ENCODE measurements at regions not wholly inside any gene's neighbourhood (a gene's known extent, or its start where the extent isn't known, plus 50 kb on each side); places are given as distances from the start of the nearest gene placed in this dataset.

DNA sequence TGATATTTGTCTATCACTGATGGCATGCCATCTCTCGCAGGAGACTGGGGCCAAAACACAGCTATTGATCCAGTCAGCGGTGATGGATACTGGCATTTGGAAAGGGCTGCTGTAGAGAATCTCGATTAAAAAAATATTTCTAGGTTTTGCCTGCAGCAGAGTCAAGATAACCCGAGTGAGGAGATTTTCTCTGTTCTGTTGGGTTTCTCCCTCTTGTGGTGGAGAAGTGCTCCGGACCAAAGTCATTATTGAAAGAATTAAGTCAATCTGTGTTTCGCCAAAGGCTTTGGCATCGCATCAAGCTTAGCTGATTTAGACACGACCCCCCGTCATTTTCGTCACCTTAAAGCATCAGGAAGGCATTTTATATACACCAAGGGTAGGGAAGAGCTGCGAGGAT, 97.1 kb upstream of the IRX2 start:
- no peaks in the 10 kb centered on the region for H3K9me3 ChIP-seq
- H3K27me3 ChIP-seq: no peaks in the 10 kb centered on the region
- no peak overlapping the region for H3K27ac ChIP-seq
- H3K36me3 ChIP-seq: no peaks in the 10 kb centered on the region
- H3K4me1 ChIP-seq: no peaks in the 10 kb centered on the region
- intact Hi-C loops (cut with DNase I; ENCODE audit: low total_unique reads) (no loop called here), in situ Hi-C loops (cut with MboI; ENCODE audit: low pct_ligation_motif_present in 1 of 4, low pct_unique_long_range_greater_than_20kb in 1 of 4, low sequenced_read_pairs in 3 of 4) (no loop called here)
- no peak overlapping the region for H3K4me3 ChIP-seq
- TF ChIP-seq POLR2AphosphoS5 (IDR thresholded peaks at IDR 0.05): no peak
- TF ChIP-seq, protein P1, sequence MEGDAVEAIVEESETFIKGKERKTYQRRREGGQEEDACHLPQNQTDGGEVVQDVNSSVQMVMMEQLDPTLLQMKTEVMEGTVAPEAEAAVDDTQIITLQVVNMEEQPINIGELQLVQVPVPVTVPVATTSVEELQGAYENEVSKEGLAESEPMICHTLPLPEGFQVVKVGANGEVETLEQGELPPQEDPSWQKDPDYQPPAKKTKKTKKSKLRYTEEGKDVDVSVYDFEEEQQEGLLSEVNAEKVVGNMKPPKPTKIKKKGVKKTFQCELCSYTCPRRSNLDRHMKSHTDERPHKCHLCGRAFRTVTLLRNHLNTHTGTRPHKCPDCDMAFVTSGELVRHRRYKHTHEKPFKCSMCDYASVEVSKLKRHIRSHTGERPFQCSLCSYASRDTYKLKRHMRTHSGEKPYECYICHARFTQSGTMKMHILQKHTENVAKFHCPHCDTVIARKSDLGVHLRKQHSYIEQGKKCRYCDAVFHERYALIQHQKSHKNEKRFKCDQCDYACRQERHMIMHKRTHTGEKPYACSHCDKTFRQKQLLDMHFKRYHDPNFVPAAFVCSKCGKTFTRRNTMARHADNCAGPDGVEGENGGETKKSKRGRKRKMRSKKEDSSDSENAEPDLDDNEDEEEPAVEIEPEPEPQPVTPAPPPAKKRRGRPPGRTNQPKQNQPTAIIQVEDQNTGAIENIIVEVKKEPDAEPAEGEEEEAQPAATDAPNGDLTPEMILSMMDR (IDR thresholded peaks at IDR 0.05): no peak
- no peak for TF ChIP-seq EP300 (IDR thresholded peaks at IDR 0.05; ENCODE audit: low read depth)
- TF ChIP-seq POLR2A (IDR thresholded peaks at IDR 0.05): no peak
- DNase-seq: no peak
- 53 to 73% methylated on average over 3 to 11 of the region's 11 CpGs for WGBS, 2 donors (ENCODE audit: low coverage in 1 of 2)

DNA sequence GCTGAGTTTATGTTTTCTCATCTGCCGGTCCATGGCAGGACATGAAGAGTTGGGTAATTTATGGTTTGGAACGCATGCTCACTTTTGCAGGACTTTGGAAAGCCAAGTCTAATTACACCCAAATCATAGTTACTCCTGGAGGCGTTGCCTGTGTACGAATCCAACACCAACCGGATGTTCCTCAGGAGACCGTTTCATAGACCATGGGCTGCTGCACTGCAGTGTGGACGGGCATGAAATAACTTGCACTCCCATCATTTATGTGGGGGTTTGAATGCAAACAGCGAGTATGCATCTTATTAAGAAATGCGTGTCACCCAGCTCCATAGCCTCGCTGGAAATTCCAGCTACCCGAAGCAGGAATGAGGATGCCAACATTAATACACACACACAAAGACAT, 96.1 kb upstream of the IRX2 start:
- H3K36me3 ChIP-seq: no peaks in the 10 kb centered on the region
- no peak for DNase-seq
- no peaks in the 10 kb centered on the region for H3K4me1 ChIP-seq
- H3K4me3 ChIP-seq: no peak overlapping the region
- 78 to 84% methylated on average over 9 to 11 of the region's 11 CpGs for WGBS, 2 donors (ENCODE audit: low coverage in 1 of 2)
- H3K27me3 ChIP-seq: no peaks in the 10 kb centered on the region
- intact Hi-C loops (cut with DNase I; ENCODE audit: low total_unique reads): no loop called here
- no peak overlapping the region for H3K27ac ChIP-seq
- in situ Hi-C loops (cut with MboI; ENCODE audit: low pct_ligation_motif_present in 1 of 4, low pct_unique_long_range_greater_than_20kb in 1 of 4, low sequenced_read_pairs in 3 of 4): no loop called here
- no peak for TF ChIP-seq POLR2AphosphoS5 (IDR thresholded peaks at IDR 0.05)
- no peak for TF ChIP-seq POLR2A (IDR thresholded peaks at IDR 0.05)
- TF ChIP-seq EP300 (IDR thresholded peaks at IDR 0.05; ENCODE audit: low read depth): no peak
- TF ChIP-seq, protein P1 (IDR thresholded peaks at IDR 0.05): no peak
- H3K9me3 ChIP-seq: no peaks in the 10 kb centered on the region

DNA sequence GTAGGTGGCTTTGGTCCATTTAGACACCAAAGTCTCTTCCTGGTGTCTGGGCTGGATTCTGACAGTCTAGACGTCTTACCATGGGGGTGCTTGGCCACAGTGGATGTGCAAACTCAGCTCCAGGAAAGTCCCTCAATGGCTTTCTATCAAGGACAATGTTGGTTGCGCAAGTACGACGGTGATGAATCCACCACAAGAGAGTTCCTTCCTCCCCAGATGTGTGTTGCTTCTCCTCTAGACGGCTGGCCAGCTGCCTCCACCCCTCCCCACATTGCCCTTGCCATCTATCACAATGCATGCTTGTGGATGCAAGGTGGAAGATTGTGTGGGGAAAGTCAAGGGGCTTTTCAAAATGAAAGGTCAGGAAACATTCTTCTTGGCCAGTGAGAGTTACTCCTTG, 89.7 kb upstream of the IRX2 start:
- 60 to 68% methylated on average over 3 to 5 of the region's 5 CpGs for WGBS, 2 donors (ENCODE audit: low coverage in 1 of 2)
- intact Hi-C loops (cut with DNase I; ENCODE audit: low total_unique reads) (no loop called here), in situ Hi-C loops (cut with MboI; ENCODE audit: low pct_ligation_motif_present in 1 of 4, low pct_unique_long_range_greater_than_20kb in 1 of 4, low sequenced_read_pairs in 3 of 4) (no loop called here)
- H3K36me3 ChIP-seq: no peaks in the 10 kb centered on the region
- H3K4me1 ChIP-seq: no peaks in the 10 kb centered on the region
- no peaks in the 10 kb centered on the region for H3K9me3 ChIP-seq
- no peaks in the 10 kb centered on the region for H3K27me3 ChIP-seq
- no peak overlapping the region for H3K4me3 ChIP-seq
- TF ChIP-seq, protein P1 (IDR thresholded peaks at IDR 0.05): no peak
- TF ChIP-seq POLR2A (IDR thresholded peaks at IDR 0.05) (no peak), POLR2AphosphoS5 (IDR thresholded peaks at IDR 0.05) (no peak), EP300 (IDR thresholded peaks at IDR 0.05; ENCODE audit: low read depth) (no peak)
- no peak for DNase-seq
- H3K27ac ChIP-seq: no peak overlapping the region

DNA sequence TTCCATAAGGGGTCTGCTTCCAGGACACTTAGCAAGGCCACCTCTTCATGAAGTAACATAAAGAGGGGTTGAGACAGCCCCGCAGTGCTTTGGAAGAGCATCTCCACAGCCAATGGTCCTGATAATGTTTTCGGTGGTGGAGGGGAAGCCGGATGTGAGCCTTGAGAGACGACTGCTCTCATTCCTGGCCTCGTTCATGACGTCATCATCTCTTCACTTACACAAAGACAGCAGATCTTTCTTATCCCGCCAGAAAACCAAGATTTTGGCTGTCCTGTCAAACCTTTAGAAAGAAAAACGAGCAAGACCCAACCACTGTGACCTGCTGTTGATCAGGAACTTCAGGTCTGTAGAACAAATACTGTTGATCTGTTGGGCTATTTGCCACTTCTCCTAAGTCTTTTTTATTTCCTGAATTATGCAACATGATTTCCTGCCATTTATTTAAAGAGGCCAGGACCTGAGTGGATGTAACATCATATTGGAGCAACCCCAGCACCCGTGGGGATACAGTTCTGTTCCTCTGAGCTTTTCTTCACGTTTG, 89.0 kb upstream of the IRX2 start:
- 52 to 72% methylated on average over 6 to 10 of the region's 10 CpGs for WGBS, 2 donors (ENCODE audit: low coverage in 1 of 2)
- in situ Hi-C loops (cut with MboI; ENCODE audit: low pct_ligation_motif_present in 1 of 4, low pct_unique_long_range_greater_than_20kb in 1 of 4, low sequenced_read_pairs in 3 of 4): no loop called here
- Histone ChIP-seq H3K27ac (no peak overlapping the region), H3K4me1 (no peaks in the 10 kb centered on the region), H3K9me3 (no peaks in the 10 kb centered on the region), H3K36me3 (no peaks in the 10 kb centered on the region), H3K4me3 (no peak overlapping the region), H3K27me3 (no peaks in the 10 kb centered on the region)
- intact Hi-C loops (cut with DNase I; ENCODE audit: low total_unique reads): no loop called here
- TF ChIP-seq POLR2A (IDR thresholded peaks at IDR 0.05): no peak
- no peak for TF ChIP-seq POLR2AphosphoS5 (IDR thresholded peaks at IDR 0.05)
- TF ChIP-seq, protein P1 (IDR thresholded peaks at IDR 0.05): no peak
- no peak for TF ChIP-seq EP300 (IDR thresholded peaks at IDR 0.05; ENCODE audit: low read depth)
- DNase-seq: no peak

All from transverse colon (tissue), 4 donors.